Stimulated activated CD4-positive, alpha-beta T cell treated with anti-CD3 and anti-CD28 coated beads, Interleukin-2, amount 100 ng/mL, for 4 hours (primary cell): ENCODE measurements at regions not wholly inside any gene's neighbourhood (a gene's known extent, or its start where the extent isn't known, plus 50 kb on each side); places are given as distances from the start of the nearest gene placed in this dataset.

ENCODE experiments used
- DNase-seq: peaks from one replicate; pipeline ENCODE4 v3.0.0-alpha.2; 2020; ENCODE audit warnings: low read depth

- DNase-seq = no peak
Measured at GRCh38 chr11:116532066-116532465, 240.7 kb downstream of the BUD13 start.

DNA sequence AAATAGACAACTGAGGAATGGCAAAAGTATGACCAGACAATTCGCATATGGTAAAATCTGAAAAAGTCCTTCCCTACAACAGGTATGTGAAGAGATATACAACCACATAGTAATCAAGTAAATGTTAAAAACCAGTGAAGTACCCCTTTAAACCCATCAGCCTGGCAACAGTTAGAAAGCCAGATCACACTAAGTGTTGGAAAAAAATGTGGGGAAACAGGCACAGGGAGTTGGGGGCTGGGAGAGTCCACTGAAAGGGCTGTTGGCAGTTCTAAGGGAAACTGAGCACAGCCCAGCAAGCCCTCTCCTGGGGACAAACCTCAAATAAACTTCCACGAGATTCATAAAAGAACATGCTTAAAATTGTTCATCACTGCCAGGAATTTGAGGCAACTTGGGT is 242.1 kb downstream of the BUD13 start:
- DNase-seq = no peak

- no peak for DNase-seq
Measured at GRCh38 chr11:116529271-116529670, 243.5 kb downstream of the BUD13 start.

GRCh38 chr11:116527180-116527991 is 245.4 kb downstream of the BUD13 start:
- no peak for DNase-seq

DNA sequence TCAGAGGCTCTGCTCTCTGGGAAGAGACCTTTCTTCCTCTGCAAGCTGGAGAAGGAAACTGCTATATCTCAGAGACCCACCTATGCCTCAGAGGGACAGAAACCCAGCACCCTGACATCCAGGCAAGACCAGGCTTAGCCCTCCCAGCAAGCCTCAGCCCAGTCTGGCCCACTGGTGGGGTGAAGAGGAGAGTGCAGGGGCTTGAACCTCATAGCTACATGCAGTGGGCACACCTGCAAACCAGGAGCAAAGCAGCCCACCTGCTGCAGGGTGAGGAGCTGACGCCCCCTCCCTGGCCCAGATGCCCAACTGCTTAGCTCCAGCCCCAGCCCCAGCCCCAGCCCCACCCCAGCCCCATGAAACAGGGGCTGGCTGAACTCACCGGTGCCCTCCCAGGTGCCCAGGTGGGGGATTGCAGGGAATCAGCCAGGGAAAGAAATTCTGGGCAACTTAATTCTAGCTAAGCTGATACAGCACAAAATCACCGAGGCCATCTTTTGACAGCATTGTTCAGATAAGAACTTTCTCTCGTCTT is 246.8 kb downstream of the BUD13 start:
- no peak for DNase-seq

DNA sequence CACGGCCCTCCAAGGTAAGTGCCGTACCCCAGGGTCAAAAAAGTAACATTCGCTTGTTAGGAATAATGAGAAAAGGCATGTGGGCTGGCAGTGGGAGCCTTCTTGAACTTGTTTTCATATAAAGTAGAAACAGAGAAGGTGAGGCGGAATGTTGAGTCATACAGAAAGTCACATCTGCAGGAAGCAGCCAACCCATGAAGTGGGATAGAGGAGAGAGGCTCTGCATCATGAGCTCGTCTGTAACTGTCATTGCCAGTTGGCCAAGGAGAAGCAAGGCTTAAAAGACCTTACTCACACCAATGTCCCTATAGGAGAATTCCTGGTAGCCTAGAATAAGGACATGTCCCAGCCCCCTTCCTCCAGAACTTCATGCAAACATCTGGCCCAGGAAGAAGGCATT is 253.3 kb downstream of the BUD13 start:
- DNase-seq = no peak

- no peak for DNase-seq
Measured at GRCh38 chr11:116518141-116518540, 254.6 kb downstream of the BUD13 start.

- no peak for DNase-seq
Measured at GRCh38 chr11:116517584-116517983, 255.2 kb downstream of the BUD13 start.

DNA sequence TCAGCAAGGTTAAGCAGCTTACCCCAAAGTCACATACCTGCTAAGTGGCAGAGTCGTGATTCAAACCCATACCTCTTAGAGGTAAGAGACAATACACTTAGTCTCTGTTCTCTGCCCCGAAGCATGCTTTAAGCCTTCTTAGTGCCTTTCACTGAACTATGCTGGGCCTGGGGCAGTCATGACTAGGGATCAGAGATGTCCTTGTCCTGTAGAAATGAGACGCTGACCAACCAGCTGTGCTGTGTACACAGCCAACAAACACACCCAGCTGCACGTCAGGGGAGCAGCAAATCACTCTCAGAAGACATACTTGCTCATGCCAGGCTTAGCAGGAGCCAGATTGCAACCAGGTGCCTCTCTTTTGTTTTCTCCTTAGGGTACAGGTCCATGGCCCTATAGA is 255.7 kb downstream of the BUD13 start:
- DNase-seq = no peak

- no peak for DNase-seq
Measured at GRCh38 chr11:116515664-116516184, 257.1 kb downstream of the BUD13 start.

GRCh38 chr11:116513894-116514293 is 258.9 kb downstream of the BUD13 start:
- no peak for DNase-seq

DNA sequence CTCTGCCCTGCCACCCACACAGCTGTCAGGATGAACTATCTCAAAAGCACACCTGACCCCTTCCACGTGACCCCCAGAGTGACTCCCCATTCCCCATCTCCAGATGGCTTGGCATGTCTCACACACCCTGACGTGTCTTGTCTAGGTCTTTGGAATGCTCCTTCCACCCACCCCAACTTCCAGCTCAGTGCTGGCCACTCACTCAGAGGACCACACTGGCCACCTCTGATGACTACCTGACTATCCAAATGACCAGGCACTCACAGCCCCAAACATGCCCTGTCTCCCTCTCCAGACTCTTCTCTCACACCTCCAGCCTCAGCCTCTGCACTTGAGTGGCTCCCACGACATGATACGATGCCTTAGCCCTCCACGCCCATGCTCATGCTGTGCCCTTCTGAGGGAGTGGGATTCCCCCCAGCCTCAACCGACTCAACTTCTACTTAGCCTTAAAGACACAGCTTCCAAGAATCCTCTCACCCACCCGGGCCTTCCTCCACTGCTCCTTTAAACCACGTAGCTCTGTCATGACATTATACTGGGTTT is 259.4 kb downstream of the BUD13 start:
- no peak for DNase-seq

- DNase-seq = no peak
Measured at GRCh38 chr11:116512841-116513240, 259.9 kb downstream of the BUD13 start.

- DNase-seq = no peak
Measured at GRCh38 chr11:116511684-116512083, 261.1 kb downstream of the BUD13 start.

DNA sequence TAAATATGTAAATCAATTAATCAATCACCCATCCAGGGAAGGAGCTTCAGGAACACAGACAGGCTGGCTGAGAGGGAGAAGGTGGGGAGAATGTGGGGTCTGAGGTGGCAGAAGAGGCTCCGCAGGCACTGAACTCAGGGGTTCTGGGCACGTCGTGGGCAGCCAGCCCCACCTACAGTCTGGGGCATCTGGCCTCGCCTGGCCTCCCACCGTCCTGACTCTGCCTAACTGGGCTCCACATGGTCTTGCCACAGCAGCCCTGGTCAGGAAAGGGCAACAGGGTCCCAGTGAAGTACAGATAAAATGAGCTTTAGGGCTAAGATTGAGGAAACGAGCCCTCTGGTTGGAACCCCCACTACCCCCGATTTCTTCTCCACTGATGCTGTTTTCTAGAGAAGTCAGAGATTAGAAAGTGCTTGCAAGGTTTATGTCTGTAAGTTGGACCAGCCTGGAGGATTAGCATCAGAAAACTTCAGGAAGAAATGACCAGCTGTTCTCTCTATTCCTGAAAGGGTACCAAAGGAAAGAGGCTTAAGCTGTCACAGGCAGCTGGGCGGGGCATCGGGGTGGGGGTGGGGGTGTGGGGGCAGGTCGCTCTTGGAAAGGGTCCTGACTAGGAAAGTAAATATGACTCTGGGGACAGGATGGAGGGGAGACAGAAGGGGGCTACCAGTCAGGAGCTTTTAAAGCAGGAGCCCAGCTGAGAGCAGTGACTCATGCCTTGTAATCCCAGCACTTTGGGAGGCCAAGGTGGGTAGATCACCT is 261.7 kb downstream of the BUD13 start:
- DNase-seq = no peak

DNA sequence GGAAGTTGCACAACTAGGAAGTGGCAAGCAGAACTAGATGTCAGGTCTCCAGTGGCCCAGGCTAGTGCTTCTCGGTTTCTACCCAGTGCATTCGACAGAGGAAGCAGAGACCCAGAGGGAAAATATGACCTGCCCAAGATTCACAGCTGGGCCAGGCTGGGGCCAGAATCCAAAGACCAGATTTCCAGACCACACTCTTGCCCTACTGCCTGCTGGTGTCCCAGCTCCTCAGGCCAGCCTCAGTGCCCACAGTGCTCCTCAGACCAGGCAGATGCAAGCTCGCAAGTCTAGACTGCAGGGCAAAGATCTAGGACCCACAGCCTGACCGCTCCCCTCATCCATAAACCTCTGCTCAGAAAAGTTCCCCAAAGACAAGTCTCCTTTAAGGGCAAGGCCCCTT is 262.6 kb downstream of the BUD13 start:
- no peak for DNase-seq

- DNase-seq = no peak
Measured at GRCh38 chr11:116509551-116509950, 263.2 kb downstream of the BUD13 start.

DNA sequence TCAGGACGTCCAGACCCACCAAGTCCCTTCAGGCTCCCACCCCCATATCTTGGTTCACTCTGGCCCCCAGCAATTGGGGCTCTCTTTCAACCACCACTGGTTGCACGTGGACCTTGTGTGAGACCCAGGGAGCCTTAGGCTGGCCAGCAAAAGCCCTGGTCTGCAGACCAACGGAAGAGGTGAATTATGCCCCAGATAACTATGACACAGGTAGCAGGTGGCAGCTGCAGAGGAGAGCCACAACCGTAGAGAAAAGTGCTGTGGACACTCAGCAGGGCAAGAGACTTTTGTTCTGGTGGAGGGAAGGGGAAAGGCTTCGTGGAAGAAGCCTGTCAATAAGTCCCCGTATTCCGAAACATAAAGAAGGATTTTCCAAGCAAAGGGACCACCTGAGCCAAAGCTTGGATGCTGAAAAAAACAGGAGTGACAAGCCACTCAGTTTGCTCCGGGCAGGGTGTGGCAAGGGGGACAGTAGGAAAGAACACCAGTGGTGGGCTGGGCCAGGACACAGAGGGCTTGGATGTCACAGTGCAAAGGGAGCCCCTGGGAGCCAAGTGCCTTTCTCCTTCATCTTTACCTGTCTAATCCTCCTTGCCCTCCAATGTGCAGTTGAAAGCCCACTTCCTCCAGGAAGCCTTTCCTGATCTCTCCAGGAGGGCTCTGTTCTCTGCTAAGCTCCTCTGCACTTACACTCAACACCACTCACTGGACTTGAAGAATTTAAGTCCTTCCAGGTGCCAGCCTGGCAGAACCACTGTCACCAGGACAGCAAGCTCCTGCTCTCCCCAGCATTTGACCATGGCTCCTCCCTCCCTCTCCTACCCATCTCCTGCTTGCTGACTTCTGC is 264.7 kb downstream of the BUD13 start:
- no peak for DNase-seq

- no peak for DNase-seq
Measured at GRCh38 chr11:116507016-116507415, 265.8 kb downstream of the BUD13 start.

- DNase-seq = no peak
Measured at GRCh38 chr11:116506263-116506825, 266.4 kb downstream of the BUD13 start.
